Stimulated activated CD4-positive, alpha-beta T cell treated with anti-CD3 and anti-CD28 coated beads, Interleukin-1b, Interleukin-23, amount 100 ng/mL, for 1 hour (primary cell): ENCODE measurements at regions not wholly inside any gene's neighbourhood (a gene's known extent, or its start where the extent isn't known, plus 50 kb on each side); places are given as distances from the start of the nearest gene placed in this dataset.

Experiments used
- DNase-seq, 2 donors: peaks; one replicate each; pipeline ENCODE4 v3.0.0-alpha.2; 2020; ENCODE audit warnings: low read depth in 2 of 2

DNA sequence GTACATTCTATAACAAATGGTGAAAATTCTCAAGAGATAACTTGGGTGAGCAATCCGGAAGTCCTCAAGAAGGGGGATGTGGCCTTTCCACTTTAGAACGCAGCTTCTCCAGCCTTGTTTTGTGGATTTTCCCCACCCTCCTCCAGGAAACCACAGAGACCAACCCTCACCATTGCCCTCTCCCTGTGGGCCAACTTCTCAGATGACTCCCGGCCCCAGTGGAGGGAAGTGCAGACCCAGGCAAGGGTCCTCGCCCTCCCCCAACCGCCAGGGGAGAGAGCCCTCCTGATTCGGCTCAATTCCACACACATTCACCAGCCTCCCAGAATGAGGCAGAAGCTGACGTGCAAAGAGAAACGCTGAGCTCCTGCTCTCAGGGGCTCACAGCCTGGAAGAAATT is 277.2 kb downstream of the EIPR1 start:
- no peak for DNase-seq

DNA sequence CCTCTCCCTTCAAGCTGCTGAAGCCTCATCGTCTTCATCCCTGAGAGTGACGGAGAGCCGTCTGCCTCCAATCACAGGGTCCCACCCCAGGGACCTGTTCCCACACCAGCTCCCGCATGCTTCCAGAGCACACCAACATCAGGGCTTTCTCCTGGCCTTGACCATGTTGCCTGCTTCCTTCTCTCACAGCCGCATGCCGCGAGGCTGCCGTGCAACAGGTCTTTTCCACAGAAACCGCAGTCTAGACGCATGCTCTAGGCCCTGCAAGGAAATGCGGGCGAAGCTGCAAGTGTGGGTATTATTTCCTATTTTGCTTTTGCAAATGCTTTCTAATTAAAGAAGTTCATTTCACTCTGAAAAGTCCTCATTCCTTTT is 277.8 kb downstream of the EIPR1 start:
- no peak for DNase-seq

DNA sequence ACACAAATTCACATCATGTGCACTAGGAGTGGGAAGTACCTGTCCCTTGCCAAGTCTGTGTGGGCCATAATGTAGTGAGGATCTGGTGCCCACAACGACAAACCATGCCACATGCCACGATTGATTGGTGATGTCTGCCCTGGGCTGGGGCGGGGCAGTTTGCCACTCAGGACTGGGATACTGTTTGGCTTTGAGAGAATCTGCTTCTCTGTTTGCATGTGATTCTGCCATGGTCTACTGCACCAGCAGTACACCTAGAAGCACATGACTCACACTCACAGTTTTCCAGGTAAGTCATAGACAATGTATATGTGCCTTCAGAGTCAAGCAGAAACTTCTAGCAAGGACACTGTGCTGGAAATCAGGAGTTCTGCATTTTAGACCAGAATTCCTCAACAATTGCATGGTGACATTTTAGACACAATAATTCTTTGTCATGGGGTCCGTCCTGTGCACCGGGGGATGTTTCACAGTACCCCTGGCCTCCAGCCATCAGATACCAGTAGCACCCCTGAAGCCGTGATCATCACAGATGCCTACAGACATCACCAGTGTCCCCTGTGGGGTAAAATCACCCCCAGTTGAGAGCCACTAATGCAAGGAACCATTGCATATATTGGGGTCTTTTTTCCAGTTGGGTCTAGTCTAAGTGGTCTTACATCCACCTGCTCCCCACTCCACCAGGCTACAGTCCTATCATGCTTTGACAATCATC is 278.3 kb downstream of the EIPR1 start:
- no peak for DNase-seq

DNA sequence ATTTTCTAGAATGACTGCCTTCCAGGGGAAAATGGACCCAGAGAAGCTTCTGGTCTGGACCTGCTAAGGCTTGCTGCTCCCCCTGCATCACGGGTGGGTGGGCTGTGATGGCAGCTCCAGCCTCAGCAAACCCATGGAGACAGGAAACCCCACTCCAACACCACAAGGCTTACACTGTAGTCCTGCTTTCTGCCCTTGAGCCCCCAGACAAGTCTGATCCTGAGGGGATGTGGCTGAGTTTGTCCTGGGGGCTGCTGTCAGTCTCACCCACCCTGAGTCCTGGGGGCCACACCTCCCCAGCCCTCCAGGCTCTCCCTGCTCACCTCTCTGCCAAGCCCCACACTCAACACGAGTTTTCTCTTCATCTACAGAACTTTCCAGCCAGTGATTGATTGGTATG is 279.4 kb downstream of the EIPR1 start:
- DNase-seq: no peak

DNA sequence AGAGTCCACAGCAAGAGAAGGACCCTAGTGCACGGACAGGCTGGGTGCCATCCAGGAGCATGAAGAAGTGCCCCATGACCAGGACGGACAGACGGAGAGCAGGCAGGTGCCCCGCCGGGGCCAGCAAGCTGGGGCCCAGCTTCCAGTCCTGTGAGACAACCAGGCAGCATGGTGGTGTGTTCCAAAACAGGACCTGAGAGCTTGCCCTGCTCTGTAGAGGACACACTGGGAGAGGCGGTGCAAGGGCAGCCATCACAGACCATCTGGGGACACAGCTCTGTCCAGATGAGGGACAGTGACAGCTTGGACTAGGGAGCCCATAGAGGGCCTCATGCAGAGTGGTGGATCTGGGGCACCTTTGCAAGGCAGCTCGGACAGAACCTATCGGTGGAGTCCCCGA is 279.8 kb downstream of the EIPR1 start:
- no peak for DNase-seq

DNA sequence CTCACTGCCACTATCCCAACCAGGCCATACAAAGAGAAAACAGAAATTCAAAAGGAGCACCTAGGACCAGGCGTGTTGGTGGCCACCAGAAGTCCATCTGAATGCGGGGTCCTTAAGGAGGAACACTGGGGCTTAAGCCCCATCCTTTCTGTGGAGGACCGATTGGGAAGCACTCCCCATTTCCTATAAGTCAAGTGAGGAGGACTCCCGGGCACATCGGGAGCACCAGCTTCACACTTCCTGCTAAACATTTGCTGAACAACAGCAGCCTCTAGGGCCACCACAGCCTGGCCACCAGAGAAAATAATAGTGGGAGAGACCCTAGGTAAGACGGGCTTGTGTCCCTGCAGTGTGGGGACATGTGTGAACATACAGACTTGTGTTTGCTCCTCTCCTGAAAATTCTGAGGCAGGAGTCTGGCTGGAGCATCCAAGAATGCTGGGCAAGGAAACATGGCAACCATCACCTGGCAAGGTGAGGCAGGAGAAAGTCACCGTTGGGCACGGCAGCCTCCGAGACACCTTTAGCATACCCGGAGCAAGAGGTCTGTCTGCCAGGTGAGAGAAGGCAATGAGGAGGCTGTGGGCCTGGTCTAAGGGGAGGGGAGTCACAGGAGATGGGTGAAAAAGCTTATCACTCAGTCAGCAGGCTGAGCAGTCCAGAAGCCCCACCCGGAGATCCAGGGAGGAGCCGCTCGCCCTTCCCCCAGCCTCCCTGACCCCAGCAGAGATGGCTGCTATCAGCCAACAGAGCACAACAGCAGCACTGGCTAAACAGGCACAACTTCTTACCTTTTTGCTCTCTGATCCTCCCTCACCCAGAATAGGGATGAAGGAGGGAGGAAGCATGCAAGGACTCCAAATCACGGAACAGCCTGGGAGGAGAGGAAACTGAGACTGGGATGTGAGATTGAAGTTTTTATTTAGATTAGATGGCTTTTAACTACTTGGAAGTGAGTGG is 282.3 kb downstream of the EIPR1 start:
- DNase-seq: no peak

DNA sequence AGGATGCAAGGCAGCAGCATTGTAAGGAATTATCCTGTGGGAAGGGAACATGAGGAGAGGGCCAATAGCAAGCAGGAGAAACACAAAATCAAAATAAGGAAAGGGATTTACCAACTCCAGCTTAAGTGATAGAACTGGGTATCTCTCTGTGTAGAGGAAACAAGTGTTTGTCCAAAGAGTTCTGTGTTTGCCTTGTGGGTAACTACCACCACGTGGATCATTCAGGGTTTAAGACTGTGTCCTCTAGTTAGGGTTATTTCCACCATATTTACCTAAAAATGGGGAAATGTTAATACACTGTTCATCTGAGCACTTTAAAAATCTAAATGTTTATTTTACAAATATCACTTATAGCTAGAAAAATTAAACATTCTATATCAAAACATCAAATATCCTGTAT is 283.3 kb downstream of the EIPR1 start:
- DNase-seq: no peak

DNA sequence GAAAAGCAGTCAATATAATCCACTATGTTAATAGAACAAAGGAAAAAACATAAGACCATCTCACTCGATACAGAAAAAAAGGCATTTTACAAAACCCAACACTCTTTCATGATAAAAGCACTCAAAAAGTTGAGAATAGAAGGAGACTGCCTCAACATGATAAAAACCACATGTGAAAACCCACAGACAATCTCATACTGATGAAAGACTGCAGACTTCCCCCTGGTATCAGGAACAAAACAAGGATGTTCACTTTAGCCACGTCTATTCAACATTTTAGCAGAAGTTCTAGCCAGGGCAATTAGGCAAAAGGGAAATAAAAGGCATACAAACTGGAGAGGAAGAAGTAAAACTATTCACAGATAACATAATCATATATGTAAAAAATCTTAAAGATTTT is 285.9 kb downstream of the EIPR1 start:
- no peak for DNase-seq

DNA sequence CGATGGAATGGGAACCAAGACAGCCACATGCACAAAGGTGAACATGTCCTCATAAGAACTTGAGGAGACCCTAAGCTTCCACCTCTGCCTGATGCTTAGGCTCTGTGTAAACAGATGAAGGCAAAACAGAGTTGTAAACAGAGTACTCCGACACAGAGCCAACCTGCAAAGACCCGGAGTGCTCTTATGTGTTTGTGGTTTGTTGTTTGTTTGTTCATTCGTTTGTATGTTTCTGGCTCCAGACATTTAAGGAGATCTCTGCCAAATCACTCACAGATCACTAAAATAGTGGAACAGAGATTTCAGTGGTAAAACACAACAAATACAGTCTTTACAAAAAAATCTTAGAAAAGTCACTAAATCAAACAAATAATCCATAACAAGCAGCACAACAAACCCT is 294.9 kb downstream of the EIPR1 start:
- DNase-seq: no peak

DNA sequence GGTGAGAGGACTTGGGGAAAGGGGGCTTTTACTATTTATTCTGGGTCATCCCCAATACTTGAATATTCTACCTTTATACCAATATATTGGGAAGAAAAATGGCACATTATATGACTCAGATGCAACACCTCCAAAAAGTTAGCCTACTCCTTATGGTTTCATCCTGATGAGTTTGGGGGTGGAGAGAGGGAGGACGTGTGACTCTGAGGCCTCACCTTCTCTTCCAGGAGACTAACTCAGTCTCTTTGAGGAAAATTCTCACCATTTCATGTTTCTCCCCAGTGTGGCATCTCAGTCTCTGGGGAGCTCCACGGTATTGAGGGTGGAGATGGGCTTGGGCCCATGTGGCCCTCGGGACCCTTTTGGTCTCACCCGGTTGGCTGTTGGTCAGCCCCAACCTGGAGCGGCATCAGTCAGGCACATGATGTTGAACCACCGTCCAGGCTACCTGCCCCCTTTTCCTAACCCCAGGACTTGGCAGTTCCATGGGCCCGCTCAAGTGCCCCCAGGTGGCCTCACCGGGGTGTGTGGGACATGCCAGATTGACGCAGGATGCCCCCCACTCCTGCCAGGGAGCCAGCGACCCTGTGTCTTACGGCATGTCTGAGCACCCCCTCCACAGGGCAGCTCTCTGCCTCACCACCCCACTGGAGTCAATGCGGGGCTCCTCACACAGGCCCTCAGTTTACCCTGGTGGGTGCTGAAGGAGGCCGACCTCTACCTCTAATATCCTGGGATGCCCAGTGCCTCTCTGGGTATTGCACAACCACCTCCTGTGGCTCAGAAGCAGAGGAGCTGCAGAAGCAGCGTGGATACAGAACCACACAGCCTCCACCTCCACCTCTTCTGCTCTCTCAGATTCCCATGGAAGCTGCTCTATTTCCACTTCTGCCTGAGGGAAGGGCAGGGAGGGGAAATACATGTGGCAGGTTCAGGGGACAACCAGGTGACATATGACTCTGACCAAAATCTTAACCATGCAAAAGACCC is 297.4 kb downstream of the EIPR1 start:
- DNase-seq: no peak

DNA sequence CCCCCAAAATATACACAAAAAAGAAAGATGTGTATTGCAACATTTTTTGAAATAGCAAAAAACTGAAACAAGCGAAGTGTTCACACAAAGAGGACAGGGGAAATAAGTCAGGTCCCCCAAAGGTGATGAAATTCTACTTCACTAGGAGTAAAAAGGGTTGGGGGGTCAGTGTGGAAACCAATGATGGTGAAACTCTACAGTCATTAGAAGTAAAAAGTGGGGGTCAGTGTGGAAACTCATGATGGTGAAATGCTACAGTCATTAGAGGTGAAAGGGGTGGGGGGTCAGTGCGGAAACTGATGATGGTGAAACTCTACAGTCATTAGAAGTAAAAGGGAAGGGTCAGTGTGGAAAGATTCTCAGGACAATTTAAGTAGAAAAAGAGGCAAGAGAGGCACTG is 298.2 kb downstream of the EIPR1 start:
- no peak for DNase-seq

DNA sequence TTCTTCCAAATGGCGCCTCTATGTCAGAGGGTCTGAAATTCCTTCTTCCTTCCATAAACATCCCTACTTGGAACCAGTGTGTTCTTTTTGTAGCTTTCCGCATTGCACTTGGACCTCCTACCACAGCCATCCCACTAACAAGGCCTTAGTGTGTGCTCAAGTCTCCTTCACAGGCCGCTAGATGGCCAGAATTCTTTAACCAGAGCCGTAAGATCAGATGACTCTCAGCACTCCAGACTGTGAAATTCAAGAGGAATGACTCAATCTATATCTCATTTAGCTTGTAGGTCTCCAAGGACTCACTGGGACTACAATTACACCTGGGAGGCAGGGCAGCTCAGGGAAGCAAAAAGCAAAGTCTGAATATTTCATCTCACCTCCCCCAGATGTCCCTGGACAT is 298.9 kb downstream of the EIPR1 start:
- DNase-seq: no peak

DNA sequence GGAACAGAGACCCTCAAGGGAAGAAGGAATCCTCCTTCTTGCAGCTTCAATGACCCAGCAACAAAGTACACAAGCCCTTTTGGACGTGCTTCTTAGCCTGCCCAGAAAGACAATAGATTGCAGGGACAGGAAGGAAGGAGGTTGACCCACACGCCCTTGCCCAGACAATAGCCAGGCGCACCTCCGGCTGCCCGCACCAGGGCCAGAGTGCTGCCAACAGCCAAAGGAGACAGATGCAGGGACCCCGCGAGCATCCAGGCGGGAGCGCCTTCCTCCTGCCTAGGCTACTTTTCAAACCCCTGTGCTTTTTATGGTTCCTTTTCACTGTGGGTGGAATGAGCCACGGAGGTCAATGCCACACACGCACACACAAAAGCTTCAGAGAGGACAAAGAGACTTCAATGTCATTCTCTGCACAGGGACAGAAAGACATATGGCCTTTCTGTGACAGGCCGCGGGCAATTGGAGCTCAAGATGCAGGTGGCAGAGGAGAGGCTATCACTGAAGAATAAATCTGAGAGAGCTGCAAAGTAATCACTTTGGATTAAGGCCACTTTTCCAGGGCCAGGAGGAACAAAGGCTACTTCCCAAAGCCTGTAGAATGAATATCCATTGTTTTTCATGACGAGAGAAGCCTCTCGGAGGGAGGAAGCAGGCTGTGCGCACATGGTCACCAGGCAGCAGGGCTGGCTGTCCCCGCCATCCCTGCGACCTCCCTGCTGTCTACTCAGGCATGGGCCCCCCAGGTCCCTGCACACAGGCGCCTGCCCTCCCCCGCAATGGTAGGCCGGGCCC is 300.6 kb downstream of the EIPR1 start:
- no peak for DNase-seq

DNA sequence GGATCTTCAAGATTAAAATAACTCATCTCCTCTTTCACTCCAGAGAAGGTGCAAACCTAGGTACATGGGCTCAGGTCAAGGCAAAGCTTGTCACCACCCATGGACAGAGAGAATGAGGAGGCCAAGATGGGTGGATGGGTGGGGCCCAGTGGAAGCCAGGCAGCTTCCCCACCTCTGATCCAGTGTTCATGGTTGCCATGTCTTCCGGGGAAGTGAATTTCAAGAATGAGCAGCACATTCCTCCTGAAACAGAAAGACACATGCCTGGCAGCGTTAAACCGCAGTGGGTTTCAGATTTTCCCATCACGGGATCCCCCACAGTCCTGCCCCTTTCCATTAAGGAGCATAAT is 301.7 kb downstream of the EIPR1 start:
- no peak for DNase-seq

DNA sequence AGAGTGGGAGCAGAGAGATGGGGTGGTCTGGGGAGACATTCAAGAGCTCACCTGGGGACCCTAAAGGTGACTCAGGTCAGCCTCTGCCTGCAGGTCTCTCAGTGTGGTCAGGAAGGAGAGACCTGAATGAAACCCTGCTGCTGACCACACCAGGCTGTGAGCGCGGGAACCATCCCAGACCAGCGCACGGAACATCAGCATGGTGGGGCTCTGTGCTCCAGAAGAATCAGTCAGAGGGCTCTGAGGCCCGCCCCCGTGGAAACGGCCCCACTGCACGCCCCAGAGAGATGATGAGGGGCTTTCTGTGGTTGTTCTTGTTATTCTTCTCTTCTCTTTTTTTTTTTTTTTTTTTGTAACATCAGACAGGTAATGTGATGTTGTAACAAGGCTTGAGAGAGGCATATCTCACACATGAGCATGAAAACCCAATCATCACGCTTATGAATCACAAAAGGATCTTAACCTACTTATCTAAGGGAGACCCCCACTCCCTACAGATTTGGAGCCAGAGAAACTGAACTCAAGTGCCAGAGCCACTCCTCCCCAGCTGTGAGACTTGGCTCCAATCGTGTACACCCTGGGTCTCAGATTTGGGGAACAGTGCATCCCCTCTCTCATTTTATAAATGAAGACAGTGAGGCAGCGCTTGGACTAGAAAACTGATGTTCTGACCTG is 302.2 kb downstream of the EIPR1 start:
- DNase-seq: no peak

DNA sequence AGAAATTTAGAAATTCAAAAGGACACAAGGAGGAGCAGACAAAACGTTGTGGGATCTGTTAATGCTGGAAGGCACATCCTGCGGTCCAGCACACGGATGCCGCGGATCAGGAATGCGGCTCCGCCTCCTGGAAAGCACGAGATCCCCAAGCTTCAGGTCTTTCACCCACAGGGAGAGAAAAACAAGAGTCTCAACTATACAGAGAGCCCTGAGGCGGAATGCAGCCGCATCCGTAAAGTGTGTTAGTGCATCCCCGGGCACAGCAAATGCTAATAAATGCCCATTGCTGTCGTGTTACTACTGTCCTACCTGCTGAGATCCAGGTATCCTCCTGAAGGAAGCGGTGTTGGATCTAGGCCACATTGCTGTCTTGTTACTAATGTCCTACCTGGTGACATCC is 303.9 kb downstream of the EIPR1 start:
- DNase-seq: no peak

DNA sequence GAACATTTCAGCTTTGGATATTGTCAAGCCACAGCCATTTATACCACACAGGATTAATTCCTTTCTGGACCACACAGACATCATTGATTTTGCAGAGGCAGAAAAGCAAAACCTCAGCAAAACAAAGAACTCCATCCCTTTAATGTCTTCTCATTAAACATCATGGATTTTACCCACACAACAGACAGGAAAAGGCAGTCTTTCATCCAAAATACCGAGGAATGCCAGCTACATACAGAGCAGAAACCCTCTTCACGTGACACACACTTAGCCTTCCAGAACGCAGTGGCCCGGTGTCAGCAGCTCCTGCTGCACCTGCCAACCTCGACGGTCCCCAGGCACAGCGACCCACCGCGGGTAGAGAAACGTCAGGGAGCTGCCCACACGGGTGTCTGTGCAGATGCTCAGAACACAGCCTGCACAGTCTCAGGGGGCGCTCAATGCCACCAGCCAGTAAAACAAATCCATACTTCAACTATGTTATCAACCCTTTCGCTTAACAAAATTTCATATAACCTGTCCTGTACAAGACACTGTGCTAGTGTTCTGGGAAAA is 304.5 kb downstream of the EIPR1 start:
- DNase-seq: no peak

DNA sequence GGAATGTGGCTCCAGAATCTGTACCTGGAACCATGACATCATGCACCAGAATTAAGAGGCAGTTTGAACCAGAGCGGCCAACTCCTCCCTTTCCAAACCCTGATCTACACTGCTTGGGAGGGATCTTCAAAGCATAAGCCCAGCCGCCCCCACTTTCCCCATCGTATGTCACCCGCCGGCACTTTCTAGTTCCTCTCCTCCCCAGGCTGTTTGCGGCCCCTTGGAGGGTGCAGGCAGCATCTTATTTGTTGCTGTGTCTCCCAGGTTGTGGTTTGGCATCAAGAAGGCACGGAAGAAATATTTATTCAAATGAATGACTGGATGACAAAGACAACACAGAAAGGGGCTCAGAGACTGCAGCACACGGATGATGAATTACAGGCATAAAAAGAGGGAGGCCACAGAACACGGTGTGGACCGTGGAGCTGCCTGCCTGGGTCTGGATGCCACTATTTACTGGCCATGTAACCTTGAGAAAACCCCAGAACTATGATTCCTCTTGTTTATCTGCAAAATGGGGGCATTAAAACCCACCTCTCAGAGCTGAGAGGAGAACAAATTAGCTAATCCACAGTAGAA is 305.8 kb downstream of the EIPR1 start:
- DNase-seq: no peak

DNA sequence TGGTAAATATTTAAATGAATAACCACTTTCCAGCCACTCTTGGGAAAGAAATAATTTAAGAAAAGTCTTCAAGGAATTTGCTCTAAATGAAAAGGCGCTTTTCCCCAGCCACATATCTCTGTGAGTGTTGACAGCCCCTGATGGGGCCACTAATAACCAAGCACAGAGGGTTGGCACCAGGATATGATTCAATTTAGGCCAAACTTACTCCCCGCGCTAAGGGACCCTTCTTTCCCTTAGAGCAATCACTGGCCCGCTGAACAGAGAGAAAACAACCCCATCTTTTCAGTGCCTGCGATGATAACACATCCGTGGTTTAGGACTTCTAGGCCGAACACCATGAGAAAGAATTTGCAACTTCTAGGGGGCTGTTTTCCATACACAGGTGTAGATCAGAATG is 310.8 kb downstream of the EIPR1 start:
- DNase-seq: no peak

DNA sequence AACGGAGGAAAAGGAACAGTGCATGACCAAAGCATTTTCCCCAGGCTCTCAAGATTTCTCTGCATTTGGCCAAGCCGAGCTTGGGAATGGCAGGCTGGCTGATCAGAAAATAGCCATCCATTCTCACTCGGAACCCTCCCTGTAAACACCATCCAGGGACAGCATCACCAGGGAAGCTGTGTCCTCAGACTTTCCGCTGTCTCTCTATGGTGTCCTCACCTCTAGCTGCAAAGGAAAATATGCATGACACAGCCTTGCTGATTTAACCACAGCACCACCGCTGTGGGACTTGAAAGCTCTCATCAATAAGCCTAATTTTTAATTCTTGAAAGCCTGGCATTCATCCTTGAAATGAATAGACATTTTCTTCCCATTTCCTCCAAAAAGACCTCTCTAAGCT is 311.7 kb downstream of the EIPR1 start:
- DNase-seq: no peak
